T1000 (cell line): ENCODE measurements at regions not wholly inside any gene's neighbourhood (a gene's known extent, or its start where the extent isn't known, plus 50 kb on each side); places are given as distances from the start of the nearest gene placed in this dataset.
"Not testable (repeated sequence)": the region's sequence is repeated elsewhere in the genome, so short reads cannot be mapped to it uniquely, and the experiment has no call there.

Experiments used
- DNase-seq: peaks from one replicate; lab custom pipeline; 2025; ENCODE audit warnings: mixed read lengths; lab: John Stamatoyannopoulos, UW

- DNase-seq = no peak
These were observed 156.9 kb upstream of the SLC7A11 start for GRCh38 chr4:138399081-138399480.

- DNase-seq = no peak
These were observed 156.2 kb upstream of the SLC7A11 start for GRCh38 chr4:138398322-138398721.

GRCh38 chr4:138393886-138394610 is 151.9 kb upstream of the SLC7A11 start:
- no peak for DNase-seq

- DNase-seq = no peak
These were observed 150.7 kb upstream of the SLC7A11 start for GRCh38 chr4:138392751-138393308.

GRCh38 chr4:138389976-138390685 is 148.0 kb upstream of the SLC7A11 start:
- no peak for DNase-seq

GRCh38 chr4:138374947-138375346 is 132.8 kb upstream of the SLC7A11 start:
- DNase-seq = no peak

- DNase-seq = no peak
These were observed 125.8 kb upstream of the SLC7A11 start for GRCh38 chr4:138367942-138368341.

- DNase-seq = not testable (repeated sequence)
These were observed 110.3 kb upstream of the SLC7A11 start for GRCh38 chr4:138352446-138352845.

GRCh38 chr4:138348055-138348454 is 105.9 kb upstream of the SLC7A11 start:
- DNase-seq = no peak

- DNase-seq = no peak
These were observed 105.4 kb upstream of the SLC7A11 start for GRCh38 chr4:138347561-138347960.

- DNase-seq = no peak
These were observed 102.7 kb upstream of the SLC7A11 start for GRCh38 chr4:138344851-138345250.

GRCh38 chr4:138344054-138344453 is 101.9 kb upstream of the SLC7A11 start:
- no peak for DNase-seq

GRCh38 chr4:138341739-138342415 is 99.7 kb upstream of the SLC7A11 start:
- no peak for DNase-seq

- no peak for DNase-seq
These were observed 96.7 kb upstream of the SLC7A11 start for GRCh38 chr4:138338840-138339239.

- not testable (repeated sequence) for DNase-seq
These were observed 96.1 kb upstream of the SLC7A11 start for GRCh38 chr4:138338222-138338621.

- DNase-seq = no peak
These were observed 92.3 kb upstream of the SLC7A11 start for GRCh38 chr4:138334346-138335016.

GRCh38 chr4:138332415-138332814 is 90.3 kb upstream of the SLC7A11 start:
- not testable (repeated sequence) for DNase-seq

- DNase-seq = no peak
These were observed 88.4 kb upstream of the SLC7A11 start for GRCh38 chr4:138330531-138330930.

- DNase-seq = no peak
These were observed 87.4 kb upstream of the SLC7A11 start for GRCh38 chr4:138329506-138330070.

GRCh38 chr4:138327338-138327737 is 85.2 kb upstream of the SLC7A11 start:
- no peak for DNase-seq

GRCh38 chr4:138320831-138321230 is 78.7 kb upstream of the SLC7A11 start:
- no peak for DNase-seq

GRCh38 chr4:138320030-138320429 is 77.9 kb upstream of the SLC7A11 start:
- no peak for DNase-seq
